Activated naive CD8-positive, alpha-beta T cell treated with anti-CD3 and anti-CD28 coated beads for 36 hours (primary cell): ENCODE measurements at regions not wholly inside any gene's neighbourhood (a gene's known extent, or its start where the extent isn't known, plus 50 kb on each side); places are given as distances from the start of the nearest gene placed in this dataset.
"Not testable (repeated sequence)": the region's sequence is repeated elsewhere in the genome, so short reads cannot be mapped to it uniquely, and the experiment has no call there.

Experiments used
- DNase-seq: peaks from one replicate; pipeline ENCODE4 v3.0.0; 2021
- H3K27ac Mint-ChIP-seq: one replicate; pipeline ENCODE4 v1.8.0; 2022; ENCODE audit warnings: mild to moderate bottlenecking, moderate library complexity, mixed read lengths
- H3K27me3 Mint-ChIP-seq: one replicate; pipeline ENCODE4 v1.8.0; 2022; ENCODE audit warnings: mild to moderate bottlenecking, mixed read lengths
- H3K36me3 Mint-ChIP-seq: one replicate; pipeline ENCODE4 v1.8.0; 2021; ENCODE audit warnings: mild to moderate bottlenecking, mixed read lengths
- H3K4me1 Mint-ChIP-seq: one replicate; pipeline ENCODE4 v1.8.0; 2021; ENCODE audit warnings: mixed read lengths
- H3K4me3 Mint-ChIP-seq: one replicate; pipeline ENCODE4 v1.8.0; 2022; ENCODE audit warnings: mild to moderate bottlenecking, moderate library complexity, mixed read lengths
- H3K9me3 Mint-ChIP-seq: one replicate; pipeline ENCODE4 v1.8.0; 2022; ENCODE audit warnings: mixed read lengths

DNA sequence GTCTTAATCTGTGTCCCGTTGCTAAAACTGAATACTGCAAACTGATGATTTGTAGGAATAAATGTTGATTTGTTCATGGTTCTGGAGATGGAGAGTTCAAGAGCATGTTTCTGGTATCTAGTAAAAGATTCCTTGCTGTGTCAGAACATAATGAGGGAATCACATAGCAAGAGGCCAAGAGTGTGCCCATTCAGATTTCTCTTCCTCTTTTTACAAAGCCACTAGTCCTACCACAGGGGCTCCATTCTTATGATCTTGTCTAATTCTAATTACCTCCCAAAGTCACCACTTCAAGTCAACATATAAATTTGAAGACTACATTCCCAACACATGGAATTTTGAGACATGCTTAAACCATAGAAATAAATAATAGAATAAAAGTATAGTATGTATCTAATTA is 608.8 kb upstream of the EPHA5 start:
- Mint-ChIP-seq H3K4me3 (no peak overlapping the region), H3K27ac (no peak overlapping the region)

DNA sequence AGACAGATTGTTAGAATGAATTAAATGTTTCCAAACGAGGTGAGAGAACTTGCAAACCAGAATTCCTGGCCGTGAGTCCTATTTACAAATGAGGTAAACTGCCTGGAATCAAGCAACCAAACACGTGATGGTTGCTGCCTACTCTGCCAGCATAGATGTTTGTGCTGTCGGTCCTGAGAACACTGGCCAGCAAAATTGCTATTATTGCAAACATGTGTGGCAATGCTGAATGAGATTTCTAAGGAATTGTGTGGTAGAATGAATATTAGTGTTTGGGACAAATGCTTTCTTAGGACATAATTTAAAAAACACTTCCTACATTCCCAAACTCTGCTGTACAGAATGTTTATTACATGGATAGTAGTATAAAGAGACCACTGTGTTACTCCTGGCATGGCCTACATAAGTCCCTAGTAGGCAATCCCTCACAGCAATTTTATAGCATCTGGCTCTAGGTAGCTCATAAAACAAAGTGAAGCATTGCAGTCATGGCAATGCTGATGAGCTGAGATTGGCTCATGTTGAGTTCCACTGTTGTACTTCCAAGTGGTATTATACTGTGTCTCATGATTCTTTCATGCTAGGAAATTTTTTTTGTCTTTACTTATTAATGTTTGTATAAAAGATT is 605.2 kb upstream of the EPHA5 start:
- DNase-seq, result no peak
- no peaks in the 10 kb centered on the region for H3K36me3 Mint-ChIP-seq
- H3K27ac Mint-ChIP-seq, result no peak overlapping the region
- H3K4me1 Mint-ChIP-seq, result no peaks in the 10 kb centered on the region
- H3K27me3 Mint-ChIP-seq, result no peaks in the 10 kb centered on the region
- H3K9me3 Mint-ChIP-seq, result no peaks in the 10 kb centered on the region
- H3K4me3 Mint-ChIP-seq, result no peak overlapping the region

More for the DNA sequence above, 608.8 kb upstream of the EPHA5 start:
- Mint-ChIP-seq H3K36me3 (no peaks in the 10 kb centered on the region), H3K9me3 (no peaks in the 10 kb centered on the region), H3K4me1 (no peaks in the 10 kb centered on the region), H3K27me3 (no peaks in the 10 kb centered on the region)
- no peak for DNase-seq

DNA sequence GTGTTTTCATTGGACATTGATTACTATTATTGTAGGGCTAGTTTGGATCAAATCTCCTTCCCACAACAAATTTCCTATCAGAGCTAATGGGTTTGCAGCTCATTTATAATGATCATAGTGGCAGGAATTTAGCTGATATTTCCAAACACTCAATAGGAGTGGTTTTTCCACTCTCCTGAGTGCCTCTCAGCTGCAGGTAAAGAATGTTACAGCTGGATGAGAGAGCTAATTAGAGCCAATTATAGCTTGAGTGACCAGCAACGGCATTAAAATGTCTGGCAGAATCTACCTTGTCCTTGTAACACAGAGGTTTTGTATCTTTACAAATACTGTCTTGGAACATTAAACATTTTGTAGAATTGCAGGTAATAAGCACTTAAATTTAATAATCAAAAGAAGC is 602.8 kb upstream of the EPHA5 start:
- Mint-ChIP-seq H3K27me3 (no peaks in the 10 kb centered on the region), H3K4me3 (no peak overlapping the region), H3K27ac (no peak overlapping the region), H3K9me3 (peaks cover 9% of the 10 kb centered on the region), H3K36me3 (no peaks in the 10 kb centered on the region), H3K4me1 (no peaks in the 10 kb centered on the region)
- no peak for DNase-seq

DNA sequence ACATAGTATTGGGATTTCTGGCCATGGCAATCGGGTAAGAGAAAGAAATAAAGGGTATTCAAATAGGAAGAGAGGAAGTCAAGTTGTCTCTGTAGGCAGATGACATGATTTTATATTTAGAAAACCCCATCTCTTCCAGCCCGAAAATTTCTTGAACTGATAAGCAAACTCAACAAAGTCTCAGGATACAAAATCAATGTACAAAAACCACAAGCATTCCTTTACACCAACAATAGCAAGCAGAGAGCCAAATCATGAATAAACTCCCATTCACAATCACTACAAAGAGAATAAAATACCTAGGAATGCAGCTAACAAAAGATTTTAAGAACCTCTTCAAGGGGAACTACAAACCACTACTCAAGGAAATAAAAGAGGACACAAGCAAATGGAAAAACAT is 600.1 kb upstream of the EPHA5 start:
- H3K36me3 Mint-ChIP-seq, DNase-seq, H3K4me3 Mint-ChIP-seq, H3K27me3 Mint-ChIP-seq, H3K4me1 Mint-ChIP-seq, H3K27ac Mint-ChIP-seq: not testable (repeated sequence)
- H3K9me3 Mint-ChIP-seq, result peaks cover 13% of the 10 kb centered on the region

DNA sequence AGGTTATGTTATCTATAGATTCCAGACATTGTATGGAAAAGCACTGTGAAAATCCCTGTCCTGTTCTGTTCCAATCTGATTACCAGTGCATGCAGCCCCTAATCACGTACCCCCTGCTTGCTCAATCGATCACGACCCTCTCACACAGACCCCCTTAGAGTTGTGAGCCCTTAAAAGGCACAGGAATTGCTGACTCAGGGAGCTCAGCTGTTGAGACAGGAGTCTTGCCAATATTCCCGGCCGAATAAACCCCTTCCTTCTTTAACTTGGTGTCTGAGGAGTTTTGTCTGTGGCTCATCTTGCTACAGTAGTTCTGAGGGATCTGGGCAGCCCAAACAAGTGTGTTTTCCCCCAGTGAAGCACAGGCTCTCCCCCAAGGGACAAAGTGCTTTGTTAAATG is 596.3 kb upstream of the EPHA5 start:
- H3K4me3 Mint-ChIP-seq, H3K4me1 Mint-ChIP-seq, H3K36me3 Mint-ChIP-seq, H3K27ac Mint-ChIP-seq, H3K27me3 Mint-ChIP-seq, DNase-seq: not testable (repeated sequence)
- peaks cover 13% of the 10 kb centered on the region for H3K9me3 Mint-ChIP-seq

DNA sequence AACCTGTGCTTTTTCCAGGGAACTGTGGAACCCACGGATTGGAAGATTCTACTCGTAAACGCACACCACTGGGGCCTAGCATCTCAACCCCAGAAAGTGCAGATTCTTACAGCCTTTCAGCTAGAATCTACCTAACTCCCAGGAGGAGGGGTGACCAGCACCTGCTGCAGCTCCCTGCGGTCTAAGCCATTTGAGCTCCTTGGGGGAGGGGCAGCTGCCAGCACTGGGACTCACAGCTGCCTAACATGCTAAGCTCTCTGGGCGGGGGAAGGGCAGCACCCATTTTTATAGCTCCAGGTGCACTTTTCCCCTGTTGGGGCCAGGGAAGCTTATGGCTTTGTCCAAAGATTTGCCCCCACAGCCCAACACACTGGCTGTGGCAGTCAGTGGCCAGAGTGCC is 595.7 kb upstream of the EPHA5 start:
- no peaks in the 10 kb centered on the region for H3K27me3 Mint-ChIP-seq
- H3K36me3 Mint-ChIP-seq, result no peaks in the 10 kb centered on the region
- H3K27ac Mint-ChIP-seq, result no peak overlapping the region
- peaks cover 13% of the 10 kb centered on the region for H3K9me3 Mint-ChIP-seq
- no peak for DNase-seq
- no peak overlapping the region for H3K4me3 Mint-ChIP-seq
- H3K4me1 Mint-ChIP-seq, result no peaks in the 10 kb centered on the region

DNA sequence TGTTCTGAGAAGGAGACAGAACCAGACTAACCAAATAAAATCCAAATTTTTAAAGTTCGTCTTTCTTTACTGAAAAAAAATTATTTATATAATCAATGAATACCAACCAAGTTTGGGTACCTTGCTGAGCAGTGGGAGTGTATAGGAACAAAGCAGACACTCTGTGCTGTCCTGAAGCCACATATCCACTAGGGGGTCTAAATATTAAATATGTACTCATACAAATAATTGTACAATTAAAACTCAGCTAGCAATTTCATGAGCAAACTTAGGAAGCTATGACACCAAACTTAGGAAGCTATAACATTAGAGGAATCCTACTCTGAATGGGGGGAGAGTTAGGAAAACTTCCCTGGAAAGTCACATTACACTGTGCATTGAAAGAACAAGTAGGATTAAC is 582.0 kb upstream of the EPHA5 start:
- Mint-ChIP-seq H3K4me1 (no peaks in the 10 kb centered on the region), H3K4me3 (no peak overlapping the region), H3K27ac (no peak overlapping the region), H3K36me3 (no peaks in the 10 kb centered on the region), H3K27me3 (no peaks in the 10 kb centered on the region), H3K9me3 (peaks cover 17% of the 10 kb centered on the region)
- DNase-seq, result no peak

DNA sequence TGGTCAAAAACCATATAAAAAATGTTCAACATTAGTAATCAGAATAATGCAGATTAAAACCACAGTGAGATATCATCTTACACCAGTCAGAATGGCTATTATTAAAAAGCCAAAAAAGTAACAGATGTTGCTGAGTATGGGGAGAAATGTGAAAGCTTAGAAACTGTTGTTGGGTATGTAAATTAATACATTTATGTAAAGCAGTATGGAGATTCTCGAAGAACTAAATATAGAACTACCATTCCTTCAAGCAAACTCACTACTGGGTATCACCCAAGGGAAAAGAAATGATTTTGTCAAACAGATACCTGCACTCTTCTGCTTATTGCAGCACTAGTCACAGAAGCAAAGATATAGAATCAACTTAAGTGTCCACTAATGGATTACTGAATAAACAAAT is 576.4 kb upstream of the EPHA5 start:
- H3K4me1 Mint-ChIP-seq, result no peaks in the 10 kb centered on the region
- no peak for DNase-seq
- peaks cover 19% of the 10 kb centered on the region for H3K9me3 Mint-ChIP-seq
- no peaks in the 10 kb centered on the region for H3K27me3 Mint-ChIP-seq
- H3K36me3 Mint-ChIP-seq, result no peaks in the 10 kb centered on the region
- H3K4me3 Mint-ChIP-seq, result no peak overlapping the region
- H3K27ac Mint-ChIP-seq, result no peak overlapping the region

DNA sequence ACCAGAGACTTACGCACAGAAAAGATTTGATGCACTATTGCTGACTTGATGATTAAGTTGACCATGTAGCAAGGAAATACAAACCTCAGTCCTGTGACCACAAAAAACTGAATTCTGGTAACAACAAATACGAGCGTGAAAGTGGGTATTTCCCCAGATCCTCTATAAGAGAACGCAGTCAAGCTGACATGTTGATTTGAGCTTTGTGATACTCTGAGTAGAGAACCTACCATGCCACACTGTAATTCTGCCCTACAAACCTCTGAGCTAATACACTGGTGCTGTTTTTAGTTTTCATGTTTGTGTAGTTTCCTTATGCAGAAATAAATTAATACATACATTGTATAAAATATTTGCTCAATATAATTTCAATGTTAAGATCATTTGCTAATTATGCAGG is 565.6 kb upstream of the EPHA5 start:
- Mint-ChIP-seq H3K4me3 (no peak overlapping the region), H3K36me3 (no peaks in the 10 kb centered on the region), H3K9me3 (peaks cover 2% of the 10 kb centered on the region), H3K4me1 (no peaks in the 10 kb centered on the region), H3K27ac (no peak overlapping the region), H3K27me3 (no peaks in the 10 kb centered on the region)
- no peak for DNase-seq

DNA sequence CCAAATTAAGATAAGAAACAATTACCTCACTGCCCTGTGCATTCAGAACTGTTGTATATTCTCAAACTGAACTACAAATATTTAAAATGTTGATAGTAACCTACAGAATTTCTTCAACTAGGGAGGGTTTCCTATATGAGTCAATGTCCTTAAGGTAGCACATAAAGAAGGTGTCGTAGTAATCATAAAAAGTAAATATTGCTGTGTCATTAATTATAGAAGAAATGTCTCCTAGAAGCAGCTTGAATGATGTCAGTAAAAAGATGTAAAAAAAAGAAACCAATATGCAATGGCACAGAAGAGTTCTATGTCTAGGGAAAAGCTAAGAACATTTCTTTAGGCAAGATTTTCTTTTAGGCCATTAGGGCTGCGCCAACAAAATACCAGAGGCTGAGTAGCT is 559.6 kb upstream of the EPHA5 start:
- Mint-ChIP-seq H3K4me3 (no peak overlapping the region), H3K36me3 (no peaks in the 10 kb centered on the region), H3K27me3 (no peaks in the 10 kb centered on the region), H3K4me1 (no peaks in the 10 kb centered on the region), H3K9me3 (no peaks in the 10 kb centered on the region), H3K27ac (no peak overlapping the region)
- DNase-seq, result no peak

DNA sequence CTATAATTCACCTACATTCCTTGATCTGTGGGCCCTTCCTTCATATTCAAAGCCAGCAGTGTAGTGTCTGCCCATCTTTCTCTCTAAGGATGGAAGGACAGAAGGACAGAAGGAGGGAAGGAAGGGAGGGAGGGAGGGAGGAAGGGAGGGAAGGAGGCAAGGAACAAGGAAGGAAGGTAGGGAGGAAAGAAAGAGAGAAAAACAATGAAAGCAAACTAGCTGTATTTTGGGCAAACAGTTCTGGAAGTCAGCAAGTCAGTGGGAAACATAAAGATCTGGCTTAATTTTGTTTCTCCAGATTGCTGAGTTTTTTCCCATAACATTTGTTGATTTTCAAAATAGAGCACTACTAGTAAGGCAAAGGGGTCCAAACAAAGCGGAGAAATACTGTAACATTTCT is 555.2 kb upstream of the EPHA5 start:
- Mint-ChIP-seq H3K36me3 (no peaks in the 10 kb centered on the region), H3K4me3 (no peak overlapping the region), H3K27ac (no peak overlapping the region), H3K27me3 (no peaks in the 10 kb centered on the region), H3K9me3 (no peaks in the 10 kb centered on the region), H3K4me1 (no peaks in the 10 kb centered on the region)
- no peak for DNase-seq

DNA sequence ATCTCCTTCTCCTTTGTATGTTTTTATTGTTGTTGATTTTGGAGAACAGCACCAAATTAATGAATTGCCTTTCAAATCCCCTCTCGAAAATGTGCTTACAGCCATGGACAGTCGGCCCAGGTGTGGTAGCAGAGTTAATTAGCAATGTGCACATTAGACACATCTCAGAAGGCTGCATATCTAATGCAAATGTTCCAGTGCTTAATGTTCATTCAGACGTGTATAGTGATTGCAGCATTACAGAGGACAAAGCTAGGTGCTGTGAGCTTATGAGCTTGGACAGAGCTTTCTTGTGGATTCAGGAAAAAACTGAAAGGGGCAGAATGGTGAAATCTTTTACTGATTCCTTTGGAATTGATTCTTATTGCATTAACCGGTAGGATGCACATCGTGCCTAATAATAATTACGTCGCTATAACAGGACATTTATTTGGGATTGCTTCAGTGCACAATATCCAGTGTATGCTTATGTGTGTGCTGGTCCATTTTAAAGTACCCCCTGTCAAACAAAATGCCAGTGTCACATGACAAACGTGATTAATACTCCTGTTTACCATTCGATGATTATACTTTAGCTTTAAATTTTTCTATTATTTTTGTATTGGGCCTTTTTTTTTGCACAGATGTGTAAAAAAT is 552.9 kb upstream of the EPHA5 start:
- H3K4me1 Mint-ChIP-seq, result no peaks in the 10 kb centered on the region
- H3K27me3 Mint-ChIP-seq, result no peaks in the 10 kb centered on the region
- peaks cover 3% of the 10 kb centered on the region for H3K9me3 Mint-ChIP-seq
- no peak for DNase-seq
- H3K4me3 Mint-ChIP-seq, result no peak overlapping the region
- no peak overlapping the region for H3K27ac Mint-ChIP-seq
- H3K36me3 Mint-ChIP-seq, result no peaks in the 10 kb centered on the region

DNA sequence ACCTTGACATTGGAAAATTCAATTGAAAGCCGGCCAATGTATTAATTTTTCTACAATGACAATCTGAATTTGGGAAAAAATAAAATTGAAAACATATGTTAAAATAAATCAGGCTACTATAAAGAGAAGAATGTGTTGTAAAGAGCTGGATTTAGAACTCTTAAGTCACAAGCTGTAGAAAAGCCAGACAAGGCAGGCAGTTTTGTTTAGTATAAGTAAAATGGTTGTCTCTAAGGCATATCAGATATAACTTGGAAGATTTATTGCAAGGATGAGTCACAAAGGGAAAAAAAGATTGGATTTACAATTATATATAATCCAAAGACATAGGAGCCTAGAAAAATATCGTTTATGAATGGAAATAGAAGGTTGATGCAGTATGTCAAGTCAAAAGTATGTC is 549.1 kb upstream of the EPHA5 start:
- no peak overlapping the region for H3K27ac Mint-ChIP-seq
- H3K36me3 Mint-ChIP-seq, result no peaks in the 10 kb centered on the region
- no peaks in the 10 kb centered on the region for H3K4me1 Mint-ChIP-seq

DNA sequence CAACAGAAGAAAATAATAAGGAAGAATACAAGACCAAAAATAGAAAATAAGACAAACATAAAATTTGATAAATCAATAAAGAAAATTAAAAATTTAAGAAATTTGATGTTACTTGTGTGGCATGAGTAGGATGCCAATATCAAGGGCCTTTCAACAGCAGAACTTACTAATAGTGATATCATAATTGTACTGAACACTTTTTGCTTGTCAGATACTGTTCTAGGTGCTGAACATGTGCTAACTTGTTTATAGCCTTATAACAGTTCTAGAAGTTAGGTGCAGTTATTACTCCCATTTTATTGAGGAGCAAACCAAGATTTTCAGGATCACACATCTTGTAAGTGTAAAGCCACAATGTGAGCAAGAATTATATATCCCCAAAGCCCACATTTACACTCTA is 546.0 kb upstream of the EPHA5 start:
- no peak for DNase-seq
- Mint-ChIP-seq H3K27ac (no peak overlapping the region), H3K9me3 (peaks cover 6% of the 10 kb centered on the region), H3K4me1 (no peaks in the 10 kb centered on the region), H3K4me3 (no peak overlapping the region), H3K36me3 (no peaks in the 10 kb centered on the region), H3K27me3 (no peaks in the 10 kb centered on the region)

More for the DNA sequence above, 549.1 kb upstream of the EPHA5 start:
- DNase-seq, result no peak
- H3K9me3 Mint-ChIP-seq, result peaks cover 4% of the 10 kb centered on the region
- H3K4me3 Mint-ChIP-seq, result no peak overlapping the region
- no peaks in the 10 kb centered on the region for H3K27me3 Mint-ChIP-seq

DNA sequence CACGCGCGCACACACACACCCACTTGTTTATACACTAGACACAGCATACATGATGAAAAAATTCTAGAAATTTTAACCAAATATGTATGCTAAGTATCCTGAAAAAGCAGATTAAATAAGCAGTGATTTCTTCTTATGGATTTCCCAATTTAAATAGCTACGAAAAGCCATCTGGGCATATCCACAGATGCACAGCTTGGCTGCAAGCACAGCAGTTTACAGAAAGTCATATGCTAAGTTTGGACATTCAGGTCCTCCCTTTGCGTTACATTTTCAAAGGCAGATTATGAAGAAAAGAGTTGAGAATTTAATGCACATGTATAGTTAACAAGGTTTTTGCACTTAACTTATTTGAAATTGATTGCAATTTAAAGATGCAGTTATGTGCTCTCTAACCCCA is 542.2 kb upstream of the EPHA5 start:
- peaks cover 13% of the 10 kb centered on the region for H3K9me3 Mint-ChIP-seq
- no peaks in the 10 kb centered on the region for H3K36me3 Mint-ChIP-seq
- H3K4me1 Mint-ChIP-seq, result no peaks in the 10 kb centered on the region
- H3K27ac Mint-ChIP-seq, result no peak overlapping the region
- H3K27me3 Mint-ChIP-seq, result no peaks in the 10 kb centered on the region
- no peak for DNase-seq
- H3K4me3 Mint-ChIP-seq, result no peak overlapping the region

DNA sequence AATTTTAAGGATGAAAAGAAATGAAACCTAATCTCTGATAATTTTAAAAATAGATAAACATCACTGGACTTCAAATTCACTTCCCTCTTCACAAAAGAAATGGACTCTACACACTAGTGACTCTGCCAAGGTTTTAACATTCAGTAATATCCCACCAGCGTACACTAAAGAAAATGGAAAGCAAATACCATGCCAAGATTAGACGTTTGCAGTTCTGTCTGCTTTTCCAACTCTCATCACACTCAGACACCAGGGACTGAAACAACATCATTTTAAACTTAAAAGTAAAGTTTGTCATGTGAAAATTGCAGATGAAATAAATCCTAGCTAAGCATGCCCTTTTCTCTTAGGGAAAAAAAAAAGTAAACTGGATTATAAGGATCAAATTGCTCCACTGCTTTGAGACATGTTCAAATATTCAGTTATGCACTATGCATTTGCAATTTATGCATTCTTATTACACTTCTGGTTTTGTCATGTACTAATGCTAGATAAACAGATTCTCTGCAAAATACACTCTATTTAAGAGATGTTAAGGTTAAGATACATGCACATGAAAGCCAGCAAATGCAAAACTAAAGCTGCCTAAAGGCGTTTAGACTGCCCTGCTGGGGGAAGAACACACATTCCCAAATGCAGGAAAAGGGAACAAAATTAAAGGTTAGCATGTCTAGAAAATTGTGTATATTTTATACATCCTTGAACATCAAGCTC is 534.4 kb upstream of the EPHA5 start:
- Mint-ChIP-seq H3K9me3 (peaks cover 9% of the 10 kb centered on the region), H3K27ac (no peak overlapping the region), H3K36me3 (no peaks in the 10 kb centered on the region), H3K4me3 (no peak overlapping the region), H3K27me3 (no peaks in the 10 kb centered on the region), H3K4me1 (no peaks in the 10 kb centered on the region)
- no peak for DNase-seq
